Activated T-helper 1 cell treated with anti-CD3 and anti-CD28 coated beads, Interleukin-12 subunit alpha, Interleukin-12 subunit beta, Interleukin-2, Interleukin-4 antibody, amounts not matched to agents 30 ng/mL and 10 ng/mL and 1 ng/mL, durations not matched to agents 14 hours and 24 hours and 36 hours (primary cell): ENCODE measurements at regions not wholly inside any gene's neighbourhood (a gene's known extent, or its start where the extent isn't known, plus 50 kb on each side); places are given as distances from the start of the nearest gene placed in this dataset.

Experiments used
- DNase-seq: peaks from one replicate; pipeline ENCODE4 v3.0.0; 2021; ENCODE audit warnings: low spot score
- H3K27ac Mint-ChIP-seq: one replicate; pipeline ENCODE4 v1.8.0; 2021; ENCODE audit warnings: mild to moderate bottlenecking, mixed read lengths
- H3K27me3 Mint-ChIP-seq: one replicate; pipeline ENCODE4 v1.8.0; 2022; ENCODE audit warnings: mild to moderate bottlenecking, moderate library complexity, mixed read lengths; ENCODE audit not compliant: insufficient read depth
- H3K36me3 Mint-ChIP-seq: one replicate; pipeline ENCODE4 v1.8.0; 2021; ENCODE audit warnings: low read depth, mixed read lengths
- H3K4me1 Mint-ChIP-seq: one replicate; pipeline ENCODE4 v1.8.0; 2021; ENCODE audit warnings: low read depth, mixed read lengths
- H3K4me3 Mint-ChIP-seq: one replicate; pipeline ENCODE4 v1.8.0; 2021; ENCODE audit warnings: mild to moderate bottlenecking, moderate library complexity, mixed read lengths
- H3K9me3 Mint-ChIP-seq: one replicate; pipeline ENCODE4 v1.8.0; 2021; ENCODE audit warnings: mixed read lengths
- intact Hi-C: fragments of 100-400 bp; cut with micrococcal nuclease; formaldehyde crosslinking; loops from one replicate; pipeline ENCODE4 v1.15.1; 2024

DNA sequence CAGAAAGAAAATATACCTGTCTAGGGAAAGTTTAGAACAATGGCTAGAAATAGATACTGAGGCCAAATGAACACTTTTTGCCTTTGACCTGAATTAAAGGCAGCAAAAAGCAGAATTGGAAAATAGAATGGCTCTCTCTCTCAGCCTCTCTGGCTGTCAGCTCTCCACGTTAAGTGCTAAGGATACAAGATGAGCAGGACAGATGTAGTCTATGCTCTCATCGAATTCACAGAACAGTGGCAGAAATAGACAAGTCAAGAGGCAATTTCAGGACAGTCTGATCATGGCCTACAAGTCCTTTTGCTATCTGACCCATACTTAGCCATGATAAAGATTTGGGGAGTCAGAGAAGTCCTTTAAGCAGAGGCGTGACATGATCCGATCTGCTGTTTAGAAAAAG lies 120.2 kb upstream of the CREB1 start:
- DNase-seq = no peak
- H3K27me3 Mint-ChIP-seq = no peaks in the 10 kb centered on the region
- peaks cover 2% of the 10 kb centered on the region for H3K36me3 Mint-ChIP-seq
- H3K27ac Mint-ChIP-seq = no peak overlapping the region
- H3K4me3 Mint-ChIP-seq = no peak overlapping the region
- H3K4me1 Mint-ChIP-seq = peaks cover 6% of the 10 kb centered on the region
- intact Hi-C loops = no loop called here
- H3K9me3 Mint-ChIP-seq = peaks cover 9% of the 10 kb centered on the region

DNA sequence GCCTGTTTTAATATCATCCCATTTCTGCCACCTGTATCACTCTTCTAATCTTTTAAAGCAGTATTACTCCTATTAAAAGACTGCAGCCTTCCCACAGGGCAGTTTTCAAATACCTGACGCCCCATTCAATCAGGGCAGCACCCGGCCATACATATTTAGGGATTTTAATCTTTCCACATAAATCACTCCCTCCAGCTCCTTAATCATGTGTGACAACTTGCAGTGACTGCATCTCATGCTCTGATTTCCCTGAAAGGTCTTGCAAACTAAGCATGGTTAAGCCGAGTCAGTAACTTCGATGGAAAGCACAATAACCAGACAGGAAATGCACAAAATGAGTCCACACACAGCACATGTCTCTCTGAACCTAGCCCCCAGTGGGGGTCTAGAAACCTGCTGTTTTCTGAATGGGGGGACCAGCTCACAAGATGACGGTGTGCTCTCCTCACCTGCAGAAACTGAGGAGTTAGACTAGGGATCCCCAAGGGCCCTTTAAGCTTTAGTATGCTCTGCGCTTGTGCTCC lies 116.9 kb upstream of the CREB1 start:
- no peak overlapping the region for H3K4me3 Mint-ChIP-seq
- no peaks in the 10 kb centered on the region for H3K9me3 Mint-ChIP-seq
- no peaks in the 10 kb centered on the region for H3K36me3 Mint-ChIP-seq
- no peak overlapping the region for H3K27ac Mint-ChIP-seq
- intact Hi-C loops = no loop called here
- H3K4me1 Mint-ChIP-seq = peaks cover 6% of the 10 kb centered on the region
- no peak for DNase-seq
- peaks cover 6% of the 10 kb centered on the region for H3K27me3 Mint-ChIP-seq

DNA sequence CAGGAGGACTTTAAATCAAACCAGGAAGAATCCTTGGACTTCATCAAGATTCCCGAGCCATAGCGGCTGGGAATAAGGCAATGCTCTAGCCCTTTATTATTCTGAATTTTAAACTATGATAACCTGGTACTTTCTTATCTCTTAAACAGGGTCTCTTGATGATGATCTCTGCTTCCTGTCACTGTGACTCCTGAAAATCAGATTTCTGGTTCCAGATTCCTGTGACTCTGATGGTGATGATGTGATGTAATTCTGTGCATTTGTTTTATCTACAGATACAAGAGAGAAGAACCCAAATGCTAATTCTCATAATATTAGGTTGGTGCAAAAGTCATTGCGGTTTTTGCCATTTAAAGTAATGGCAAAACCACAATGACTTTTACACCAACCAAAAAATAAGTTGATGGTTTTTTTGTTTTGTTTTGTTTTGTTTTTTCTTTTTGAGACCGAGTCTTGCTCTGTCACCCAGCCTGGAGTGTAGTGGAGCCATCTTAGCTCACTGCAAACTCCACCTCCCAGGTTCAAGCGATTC lies 116.3 kb upstream of the CREB1 start:
- intact Hi-C loops = no loop called here
- Mint-ChIP-seq H3K27ac (no peak overlapping the region), H3K9me3 (no peaks in the 10 kb centered on the region), H3K36me3 (no peaks in the 10 kb centered on the region), H3K4me1 (peaks cover 6% of the 10 kb centered on the region), H3K4me3 (no peak overlapping the region), H3K27me3 (peaks cover 6% of the 10 kb centered on the region)
- no peak for DNase-seq

DNA sequence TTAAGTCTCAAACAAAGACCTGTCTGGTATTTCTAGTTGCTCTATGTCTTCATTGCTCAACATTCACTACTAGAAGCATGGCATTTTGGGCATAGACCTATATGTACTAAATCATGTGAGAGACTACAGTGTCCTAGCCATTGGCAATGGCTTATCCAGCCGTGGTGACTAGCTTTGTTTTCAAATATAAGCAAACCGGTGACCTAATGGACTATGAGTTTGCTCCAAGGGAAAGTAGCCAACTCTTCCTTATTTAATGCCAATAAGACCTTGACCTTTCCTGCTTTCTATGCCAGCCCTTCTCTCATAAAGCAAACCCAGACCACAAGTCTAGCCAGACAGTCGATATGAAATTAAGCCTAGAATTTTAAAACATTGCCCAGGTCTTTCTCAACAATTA lies 113.7 kb upstream of the CREB1 start:
- Mint-ChIP-seq H3K4me3 (no peak overlapping the region), H3K9me3 (no peaks in the 10 kb centered on the region), H3K27ac (no peak overlapping the region), H3K4me1 (peaks cover 6% of the 10 kb centered on the region), H3K36me3 (peaks cover 1% of the 10 kb centered on the region), H3K27me3 (peaks cover 12% of the 10 kb centered on the region)
- DNase-seq = no peak
- intact Hi-C loops = no loop called here

DNA sequence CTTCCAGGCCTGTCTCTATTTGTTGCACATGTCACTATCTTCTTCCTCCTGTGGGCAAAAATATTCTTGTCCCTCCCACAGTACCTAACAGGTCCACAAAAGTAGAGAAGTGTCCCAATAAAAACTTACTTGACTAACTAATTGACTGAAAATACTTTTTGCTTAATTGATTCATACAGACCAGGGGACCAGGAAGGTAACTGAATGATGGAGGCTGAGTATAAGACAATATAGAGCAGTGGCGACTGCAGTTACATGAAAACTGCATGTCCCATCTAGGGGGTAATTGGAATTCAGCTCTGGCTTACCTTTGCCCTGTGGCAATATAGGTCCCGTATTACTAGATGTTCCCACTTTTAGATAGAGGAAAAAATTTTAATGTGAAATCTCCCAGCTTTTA lies 112.9 kb upstream of the CREB1 start:
- peaks cover 1% of the 10 kb centered on the region for H3K36me3 Mint-ChIP-seq
- DNase-seq = no peak
- H3K9me3 Mint-ChIP-seq = peaks cover 5% of the 10 kb centered on the region
- H3K27me3 Mint-ChIP-seq = peaks cover 12% of the 10 kb centered on the region
- no peak overlapping the region for H3K27ac Mint-ChIP-seq
- no peak overlapping the region for H3K4me3 Mint-ChIP-seq
- H3K4me1 Mint-ChIP-seq = peaks cover 6% of the 10 kb centered on the region
- intact Hi-C loops = no loop called here

DNA sequence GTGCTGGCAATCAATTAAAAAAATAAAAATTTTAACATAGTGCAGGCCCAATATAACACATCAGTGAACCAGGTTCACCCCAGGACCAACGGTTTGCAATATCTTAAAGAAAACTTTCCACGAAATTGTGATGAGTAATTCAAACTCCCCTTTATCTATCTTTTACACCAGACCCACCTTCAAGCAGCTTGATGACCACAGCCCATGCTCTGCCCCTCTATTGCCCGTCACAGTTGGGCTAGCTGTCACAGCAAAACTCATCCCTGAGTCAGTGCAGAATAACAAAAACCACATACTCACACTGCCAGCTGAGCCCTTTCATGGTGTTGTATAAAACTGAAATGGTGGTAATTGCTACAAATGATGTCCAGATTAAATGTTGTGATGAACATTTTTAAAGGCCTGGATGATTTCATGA lies 112.5 kb upstream of the CREB1 start:
- peaks cover 6% of the 10 kb centered on the region for H3K4me1 Mint-ChIP-seq
- H3K27ac Mint-ChIP-seq = no peak overlapping the region
- peaks cover 6% of the 10 kb centered on the region for H3K9me3 Mint-ChIP-seq
- intact Hi-C loops = no loop called here
- peaks cover 1% of the 10 kb centered on the region for H3K36me3 Mint-ChIP-seq
- no peak for DNase-seq
- H3K27me3 Mint-ChIP-seq = peaks cover 12% of the 10 kb centered on the region
- no peak overlapping the region for H3K4me3 Mint-ChIP-seq

DNA sequence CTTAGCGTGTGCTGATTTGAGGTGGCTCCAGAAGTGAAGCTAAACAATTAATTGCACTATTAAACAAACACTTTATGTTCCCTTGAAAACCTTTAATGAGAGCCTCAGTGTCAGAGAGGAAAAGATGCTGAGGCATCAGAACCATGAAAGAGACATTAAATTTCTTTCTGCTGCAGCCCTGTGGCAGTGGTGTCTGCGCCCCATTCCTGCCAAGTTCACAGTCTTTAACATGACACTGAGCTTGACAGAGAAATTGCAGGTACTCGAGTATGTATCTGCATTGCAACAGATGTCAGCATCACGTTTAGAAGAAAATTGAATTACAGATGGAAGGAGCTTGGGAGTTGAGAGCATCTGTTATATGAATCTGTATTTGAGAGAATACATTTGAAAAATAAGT lies 111.3 kb upstream of the CREB1 start:
- peaks cover 12% of the 10 kb centered on the region for H3K27me3 Mint-ChIP-seq
- no peak overlapping the region for H3K4me3 Mint-ChIP-seq
- peaks cover 8% of the 10 kb centered on the region for H3K4me1 Mint-ChIP-seq
- H3K36me3 Mint-ChIP-seq = peaks cover 8% of the 10 kb centered on the region
- H3K27ac Mint-ChIP-seq = no peak overlapping the region
- no peak for DNase-seq
- intact Hi-C loops = no loop called here
- H3K9me3 Mint-ChIP-seq = peaks cover 13% of the 10 kb centered on the region

DNA sequence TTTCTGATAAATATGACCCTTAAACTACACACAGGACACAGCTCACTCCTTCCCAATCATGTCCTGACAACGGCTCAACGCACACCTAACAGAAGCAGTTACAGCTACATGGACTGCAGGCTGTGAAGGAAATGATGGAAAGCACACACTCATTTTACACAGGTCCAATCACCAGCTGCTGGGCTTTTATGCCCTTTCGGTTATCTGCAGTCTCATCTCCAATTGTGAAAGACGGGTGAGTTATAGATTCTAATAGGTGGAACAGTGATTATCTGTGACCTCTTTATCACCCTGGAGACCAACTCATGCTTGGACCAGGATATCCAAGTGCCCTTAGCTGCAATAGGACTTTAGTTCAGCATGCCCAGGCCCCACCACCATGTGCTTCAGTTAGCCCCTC lies 110.4 kb upstream of the CREB1 start:
- H3K4me3 Mint-ChIP-seq = no peak overlapping the region
- peaks cover 17% of the 10 kb centered on the region for H3K4me1 Mint-ChIP-seq
- intact Hi-C loops = no loop called here
- no peak overlapping the region for H3K27ac Mint-ChIP-seq
- peaks cover 14% of the 10 kb centered on the region for H3K27me3 Mint-ChIP-seq
- peaks cover 21% of the 10 kb centered on the region for H3K9me3 Mint-ChIP-seq
- H3K36me3 Mint-ChIP-seq = peaks cover 9% of the 10 kb centered on the region
- DNase-seq = no peak

DNA sequence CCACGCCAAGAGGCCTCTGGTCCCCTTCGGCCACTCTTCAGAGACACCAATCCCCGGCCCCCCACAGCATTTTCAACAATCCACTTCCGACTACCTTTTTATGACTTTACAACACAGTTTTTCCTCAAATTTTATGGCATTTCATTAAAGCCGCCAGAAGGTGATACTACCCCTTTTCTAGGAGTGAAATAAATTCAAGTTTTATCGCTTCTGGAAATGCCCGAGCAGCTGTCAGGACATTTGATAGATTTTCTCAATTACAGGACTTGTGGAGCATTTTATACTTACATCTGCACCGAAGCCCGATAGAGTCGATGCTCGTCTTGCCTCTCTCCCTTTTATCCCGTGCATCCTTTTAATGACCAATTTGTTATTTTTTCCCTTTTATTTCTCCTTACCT lies 108.1 kb upstream of the CREB1 start:
- no peak for DNase-seq
- H3K36me3 Mint-ChIP-seq = peaks cover 9% of the 10 kb centered on the region
- H3K9me3 Mint-ChIP-seq = peaks cover 25% of the 10 kb centered on the region
- peaks cover 22% of the 10 kb centered on the region for H3K4me1 Mint-ChIP-seq
- no peak overlapping the region for H3K27ac Mint-ChIP-seq
- H3K27me3 Mint-ChIP-seq = peaks cover 8% of the 10 kb centered on the region
- intact Hi-C loops = loop anchor here (5.0 kb wide), 1 partner anchor 51 kb away; no protein-coding TSS in a partner anchor
- no peak overlapping the region for H3K4me3 Mint-ChIP-seq

DNA sequence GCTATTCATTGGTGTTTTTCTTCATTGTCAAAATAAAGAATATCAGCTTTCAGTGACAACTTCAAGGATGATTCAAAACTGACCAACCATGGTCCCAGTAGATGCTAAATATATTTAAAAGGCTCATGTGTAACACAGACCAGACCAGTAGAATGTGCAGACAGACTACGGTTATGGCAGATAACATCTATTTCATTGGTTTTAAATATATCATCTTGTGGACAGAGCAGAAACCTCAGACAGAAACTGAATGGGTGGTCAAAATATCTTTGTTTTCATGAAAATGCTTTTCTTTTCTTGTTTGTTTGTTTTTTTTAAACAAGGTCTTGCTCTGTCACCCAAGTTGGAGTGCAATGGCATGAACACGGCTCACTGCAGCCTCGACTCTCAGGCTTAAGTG lies 107.4 kb upstream of the CREB1 start:
- Mint-ChIP-seq H3K36me3 (peaks cover 9% of the 10 kb centered on the region), H3K4me3 (no peak overlapping the region), H3K27ac (no peak overlapping the region), H3K27me3 (peaks cover 8% of the 10 kb centered on the region), H3K9me3 (peaks cover 25% of the 10 kb centered on the region), H3K4me1 (peaks cover 22% of the 10 kb centered on the region)
- intact Hi-C loops = loop anchor here (5.0 kb wide), 1 partner anchor 50 kb away; no protein-coding TSS in a partner anchor
- no peak for DNase-seq

DNA sequence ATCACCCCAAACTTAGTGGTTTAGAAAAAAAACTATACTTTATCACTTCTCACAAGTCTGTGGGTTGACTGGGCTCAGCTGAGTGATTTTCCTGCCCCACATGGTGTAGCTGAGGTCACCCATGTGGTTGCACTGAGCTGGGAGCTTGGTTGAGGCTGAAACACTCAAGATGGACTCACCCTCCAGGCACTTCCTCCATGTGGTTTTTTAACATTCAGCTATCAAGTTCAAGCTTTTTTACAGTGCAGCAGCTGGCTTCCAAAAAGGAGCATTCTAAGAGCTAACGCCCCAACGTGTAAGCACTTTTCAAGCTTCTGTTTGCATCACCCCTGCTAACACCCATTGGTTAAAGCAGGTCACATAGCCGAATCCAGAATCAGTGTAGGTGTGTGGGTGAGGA lies 105.9 kb upstream of the CREB1 start:
- Mint-ChIP-seq H3K27ac (peak overlapping the region; percentile 5), H3K36me3 (peaks cover 8% of the 10 kb centered on the region), H3K4me1 (peaks cover 22% of the 10 kb centered on the region), H3K4me3 (no peak overlapping the region), H3K27me3 (peaks cover 8% of the 10 kb centered on the region), H3K9me3 (peaks cover 25% of the 10 kb centered on the region)
- intact Hi-C loops = loop anchor here (5.0 kb wide), 1 partner anchor 48 kb away; no protein-coding TSS in a partner anchor
- DNase-seq = peak; percentile 49

DNA sequence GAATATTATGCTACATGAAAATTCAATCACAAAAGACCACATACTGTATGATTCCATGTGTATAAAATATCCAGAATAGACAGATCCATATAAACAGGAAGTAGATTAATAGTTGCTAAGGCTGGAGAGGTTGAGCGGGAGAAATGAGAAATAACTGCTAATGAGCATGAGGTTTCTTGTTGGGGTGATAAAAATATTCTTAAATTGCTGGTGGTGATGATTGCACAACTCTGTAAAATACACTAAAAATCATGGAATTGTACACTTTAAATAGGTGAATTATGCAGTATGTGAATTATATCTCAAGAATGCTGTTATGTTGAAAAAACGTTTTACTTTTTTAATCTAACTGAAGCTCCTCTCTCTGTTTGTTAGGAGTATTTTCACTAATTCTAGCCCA lies 101.8 kb upstream of the CREB1 start:
- Mint-ChIP-seq H3K4me1 (peaks cover 18% of the 10 kb centered on the region), H3K4me3 (no peak overlapping the region), H3K36me3 (peaks cover 6% of the 10 kb centered on the region), H3K9me3 (peaks cover 16% of the 10 kb centered on the region), H3K27me3 (peaks cover 2% of the 10 kb centered on the region), H3K27ac (no peak overlapping the region)
- intact Hi-C loops = no loop called here
- no peak for DNase-seq

DNA sequence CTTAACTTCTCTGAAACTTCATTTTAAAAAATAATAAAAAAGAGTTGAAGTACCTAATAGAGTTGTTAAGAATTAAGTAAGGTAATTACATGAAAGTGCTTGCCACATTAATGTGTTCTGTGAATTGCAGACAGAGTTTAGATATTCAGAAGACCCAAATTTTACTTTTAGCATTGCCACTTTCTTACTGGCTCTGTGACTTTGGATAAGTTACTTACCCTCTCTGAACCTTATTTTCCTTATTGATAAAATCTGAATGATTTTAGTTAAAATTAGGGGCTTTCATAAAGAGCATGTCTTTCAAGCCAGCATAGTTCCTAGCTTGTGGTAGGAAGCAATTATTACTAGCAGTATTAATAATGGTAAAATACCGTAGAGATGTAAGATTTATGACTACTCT lies 101.2 kb upstream of the CREB1 start:
- no peak for DNase-seq
- Mint-ChIP-seq H3K4me1 (peaks cover 12% of the 10 kb centered on the region), H3K4me3 (no peak overlapping the region), H3K27ac (no peak overlapping the region), H3K36me3 (peaks cover 2% of the 10 kb centered on the region), H3K27me3 (peaks cover 2% of the 10 kb centered on the region), H3K9me3 (peaks cover 11% of the 10 kb centered on the region)
- intact Hi-C loops = no loop called here

DNA sequence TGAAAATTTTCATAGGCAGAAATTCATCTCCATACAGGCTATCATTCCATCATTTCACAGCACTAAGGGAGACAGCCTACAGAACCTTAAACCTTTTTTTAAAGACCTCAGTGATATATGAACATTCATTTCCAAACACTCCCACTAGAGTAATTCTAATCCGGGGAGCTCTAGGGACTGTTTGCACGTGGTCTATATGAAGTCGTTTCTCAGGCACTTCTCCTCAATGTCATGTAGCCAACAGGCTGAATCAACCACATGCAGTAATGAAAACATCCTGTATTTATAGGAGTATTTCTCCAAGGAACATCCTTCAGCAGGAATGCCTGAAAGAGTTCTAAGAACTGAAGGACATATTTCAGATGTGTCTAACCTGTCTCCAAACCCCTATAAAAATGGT lies 97.3 kb upstream of the CREB1 start:
- Mint-ChIP-seq H3K4me1 (no peaks in the 10 kb centered on the region), H3K27ac (no peak overlapping the region), H3K36me3 (no peaks in the 10 kb centered on the region), H3K27me3 (no peaks in the 10 kb centered on the region), H3K9me3 (no peaks in the 10 kb centered on the region), H3K4me3 (no peak overlapping the region)
- DNase-seq = no peak
- intact Hi-C loops = no loop called here
